ENCODE measurements at regions not wholly inside any gene's neighbourhood (a gene's known extent, or its start where the extent isn't known, plus 50 kb on each side); places are given as distances from the start of the nearest gene placed in this dataset.
"Not testable (repeated sequence)": the region's sequence is repeated elsewhere in the genome, so short reads cannot be mapped to it uniquely, and the experiment has no call there.

DNA sequence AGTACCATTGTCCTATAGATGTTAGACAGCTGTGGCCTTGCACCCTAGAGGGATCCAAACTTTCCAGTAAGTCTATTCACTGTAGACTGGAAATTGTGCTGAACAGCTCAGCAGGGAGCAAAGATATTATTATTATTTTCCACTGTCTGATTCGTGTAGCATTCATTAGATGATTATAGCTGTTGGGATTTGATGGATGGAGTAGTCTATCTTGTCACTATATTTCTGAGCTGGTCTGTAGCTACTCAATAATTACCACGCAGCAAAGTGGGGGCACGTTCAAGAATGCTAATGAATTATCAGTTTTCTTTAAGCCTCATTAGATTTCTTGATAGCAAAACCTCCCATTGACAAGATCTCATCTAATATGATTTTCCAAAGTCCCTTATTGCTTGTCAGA is 113.2 kb downstream of the RTP4 start:
- H3K4me3 ChIP-seq, result no peak overlapping the region
- no peaks in the 10 kb centered on the region for H3K4me1 ChIP-seq
- ATAC-seq (no peak), DNase-seq (no peak)
- no peaks in the 10 kb centered on the region for H3K9me3 ChIP-seq
- TF ChIP-seq, protein P1, sequence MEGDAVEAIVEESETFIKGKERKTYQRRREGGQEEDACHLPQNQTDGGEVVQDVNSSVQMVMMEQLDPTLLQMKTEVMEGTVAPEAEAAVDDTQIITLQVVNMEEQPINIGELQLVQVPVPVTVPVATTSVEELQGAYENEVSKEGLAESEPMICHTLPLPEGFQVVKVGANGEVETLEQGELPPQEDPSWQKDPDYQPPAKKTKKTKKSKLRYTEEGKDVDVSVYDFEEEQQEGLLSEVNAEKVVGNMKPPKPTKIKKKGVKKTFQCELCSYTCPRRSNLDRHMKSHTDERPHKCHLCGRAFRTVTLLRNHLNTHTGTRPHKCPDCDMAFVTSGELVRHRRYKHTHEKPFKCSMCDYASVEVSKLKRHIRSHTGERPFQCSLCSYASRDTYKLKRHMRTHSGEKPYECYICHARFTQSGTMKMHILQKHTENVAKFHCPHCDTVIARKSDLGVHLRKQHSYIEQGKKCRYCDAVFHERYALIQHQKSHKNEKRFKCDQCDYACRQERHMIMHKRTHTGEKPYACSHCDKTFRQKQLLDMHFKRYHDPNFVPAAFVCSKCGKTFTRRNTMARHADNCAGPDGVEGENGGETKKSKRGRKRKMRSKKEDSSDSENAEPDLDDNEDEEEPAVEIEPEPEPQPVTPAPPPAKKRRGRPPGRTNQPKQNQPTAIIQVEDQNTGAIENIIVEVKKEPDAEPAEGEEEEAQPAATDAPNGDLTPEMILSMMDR (IDR thresholded peaks at IDR 0.05), result no peak
- H3K36me3 ChIP-seq, result no peaks in the 10 kb centered on the region
- H3K27ac ChIP-seq, result no peak overlapping the region
- intact Hi-C loops (cut with DNase I), result no loop called here
- no peaks in the 10 kb centered on the region for H3K27me3 ChIP-seq

DNA sequence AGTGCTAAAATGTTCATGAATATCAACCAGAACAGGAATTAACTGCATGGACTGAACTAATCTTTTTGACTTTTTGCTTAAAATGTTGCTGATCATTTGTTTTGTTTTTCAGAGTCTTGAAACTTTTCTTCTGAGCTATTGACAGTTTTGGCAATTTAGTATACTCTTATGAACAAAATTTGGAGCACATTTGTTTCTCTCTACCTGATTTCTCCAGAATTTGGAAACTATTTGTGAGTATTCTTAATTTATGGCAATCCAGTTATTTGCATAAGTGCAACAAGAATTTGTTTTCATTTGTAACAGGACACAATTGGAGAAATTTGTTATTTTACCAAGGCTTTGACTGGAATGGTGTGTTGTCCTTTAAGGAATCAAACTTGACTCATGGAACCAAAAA is 107.4 kb downstream of the RTP4 start:
- H3K27me3 ChIP-seq; H3K4me3 ChIP-seq; H3K27ac ChIP-seq; H3K4me1 ChIP-seq; ATAC-seq; intact Hi-C loops (cut with DNase I); DNase-seq; H3K36me3 ChIP-seq: not testable (repeated sequence)
- peaks cover 26% of the 10 kb centered on the region for H3K9me3 ChIP-seq

DNA sequence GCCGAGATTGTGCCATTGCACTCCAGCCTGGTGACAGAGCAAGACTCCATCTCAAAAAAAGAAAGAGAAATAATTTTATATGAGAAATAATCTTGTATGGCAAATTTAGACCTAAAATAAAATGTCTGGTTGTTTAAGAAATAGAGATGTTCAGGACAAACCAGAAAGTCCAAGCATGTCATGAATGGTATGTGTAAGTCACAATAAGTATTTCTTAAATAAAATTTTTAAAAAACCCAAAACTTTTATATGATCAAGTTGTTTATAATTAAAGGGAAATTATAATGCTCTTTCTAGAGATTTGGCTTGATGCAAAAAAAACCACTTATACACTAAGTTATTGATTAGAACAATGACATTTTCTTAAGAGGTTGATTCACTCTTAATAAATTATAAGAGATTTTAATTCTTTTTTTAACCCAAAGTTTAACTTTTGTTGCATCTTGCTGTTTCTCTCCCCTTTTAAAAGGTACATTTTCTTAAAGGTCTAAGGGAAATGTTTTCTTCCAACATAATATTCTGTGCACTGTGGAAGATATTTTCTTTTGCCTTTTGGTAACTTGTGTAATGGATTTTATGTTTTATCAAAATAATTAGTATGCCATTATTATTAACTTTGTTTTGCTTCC is 105.7 kb downstream of the RTP4 start:
- Histone ChIP-seq H3K9me3 (peaks cover 26% of the 10 kb centered on the region), H3K36me3 (no peaks in the 10 kb centered on the region), H3K27me3 (no peaks in the 10 kb centered on the region), H3K27ac (no peak overlapping the region), H3K4me1 (no peaks in the 10 kb centered on the region), H3K4me3 (no peak overlapping the region)
- intact Hi-C loops (cut with DNase I), result no loop called here
- ATAC-seq, result no peak
- TF ChIP-seq, protein P1 (IDR thresholded peaks at IDR 0.05), result no peak
- no peak for DNase-seq

DNA sequence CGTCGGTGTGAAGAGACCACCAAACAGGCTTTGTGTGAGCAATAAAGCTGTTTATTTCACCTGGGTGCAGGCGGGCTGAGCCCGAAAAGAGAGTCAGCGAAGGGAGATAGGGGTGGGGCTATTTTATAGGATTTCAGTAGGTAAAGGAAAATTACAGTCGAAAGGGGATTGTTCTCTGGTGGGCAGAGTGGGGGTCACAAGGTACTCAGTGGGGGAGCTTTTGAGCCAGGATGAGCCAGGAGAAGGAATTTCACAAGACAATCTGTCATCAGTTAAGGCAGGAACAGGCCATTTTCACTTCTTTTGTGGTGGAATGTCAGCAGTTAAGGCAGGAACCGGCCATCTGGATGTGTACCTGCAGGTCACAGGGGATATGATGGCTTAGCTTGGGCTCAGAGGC is 98.1 kb downstream of the RTP4 start:
- intact Hi-C loops (cut with DNase I); H3K4me3 ChIP-seq; H3K4me1 ChIP-seq; H3K27me3 ChIP-seq; ATAC-seq; H3K9me3 ChIP-seq; H3K36me3 ChIP-seq; H3K27ac ChIP-seq; DNase-seq: not testable (repeated sequence)

DNA sequence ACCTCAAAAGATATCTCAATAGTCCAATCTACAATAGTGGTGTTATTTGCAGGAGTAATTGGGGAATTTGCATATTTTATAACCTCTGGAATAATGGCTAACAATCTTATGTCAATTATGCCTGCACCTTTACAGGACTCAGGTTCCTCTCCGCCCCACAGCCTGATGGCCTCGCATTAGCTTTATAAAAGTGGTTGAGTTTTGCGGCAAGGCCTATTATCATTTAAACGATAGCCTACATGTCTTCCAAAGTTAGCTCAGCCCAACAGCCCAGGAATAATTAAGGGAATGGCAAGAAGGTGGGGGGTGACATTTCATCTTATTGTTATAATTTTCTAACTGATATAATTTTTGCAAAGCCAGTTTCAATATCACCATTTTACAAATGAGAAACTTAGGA is 97.3 kb downstream of the RTP4 start:
- Histone ChIP-seq H3K4me3 (no peak overlapping the region), H3K27me3 (no peaks in the 10 kb centered on the region), H3K4me1 (no peaks in the 10 kb centered on the region), H3K36me3 (no peaks in the 10 kb centered on the region), H3K9me3 (no peaks in the 10 kb centered on the region), H3K27ac (no peak overlapping the region)
- TF ChIP-seq, protein P1 (IDR thresholded peaks at IDR 0.05), result no peak
- no peak for DNase-seq
- intact Hi-C loops (cut with DNase I), result no loop called here
- ATAC-seq, result no peak

DNA sequence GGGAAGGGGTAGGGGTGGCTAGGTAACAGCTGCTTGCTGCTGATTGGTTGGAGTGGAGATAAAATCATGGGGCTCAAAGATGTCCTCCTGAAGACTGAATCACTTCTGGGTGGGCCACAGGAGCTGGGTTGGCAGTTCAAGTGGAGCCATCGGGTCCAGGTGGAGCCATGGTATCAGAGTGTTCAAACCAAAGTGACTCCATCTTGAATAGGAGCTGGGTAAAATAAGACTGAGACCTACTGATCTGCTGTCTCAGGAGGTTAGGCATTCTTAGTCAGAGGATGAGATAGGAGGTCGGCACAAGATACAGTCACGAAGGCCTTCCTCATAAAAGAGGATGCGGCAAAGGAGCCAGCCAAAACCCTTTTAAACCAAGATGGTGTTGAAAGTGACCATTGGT is 96.5 kb downstream of the RTP4 start:
- ATAC-seq, result no peak
- TF ChIP-seq, protein P1 (IDR thresholded peaks at IDR 0.05), result no peak
- H3K4me3 ChIP-seq, result no peak overlapping the region

DNA sequence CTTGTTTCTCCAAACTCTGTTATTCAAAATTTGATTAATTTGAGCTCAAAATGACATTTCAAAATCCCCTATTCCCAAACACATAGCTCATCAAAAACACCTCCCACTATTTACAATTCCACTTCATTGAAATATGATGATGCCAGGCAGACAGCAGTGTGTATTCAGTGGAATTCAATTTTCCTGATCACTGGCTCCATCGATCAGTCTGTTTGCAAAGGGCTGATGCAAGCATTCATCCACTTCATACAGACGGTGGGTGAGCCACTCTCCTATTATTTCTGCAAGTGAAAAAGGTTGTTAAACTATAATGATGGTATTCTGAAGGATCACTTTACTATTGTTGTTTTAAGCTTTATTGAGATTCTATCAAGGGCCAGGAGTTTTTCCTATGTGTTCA is 90.7 kb downstream of the RTP4 start:
- DNase-seq (no peak), ATAC-seq (no peak)
- intact Hi-C loops (cut with DNase I), result no loop called here
- Histone ChIP-seq H3K27ac (no peak overlapping the region), H3K27me3 (no peaks in the 10 kb centered on the region), H3K4me3 (no peak overlapping the region), H3K4me1 (no peaks in the 10 kb centered on the region), H3K36me3 (no peaks in the 10 kb centered on the region), H3K9me3 (no peaks in the 10 kb centered on the region)
- TF ChIP-seq, protein P1 (IDR thresholded peaks at IDR 0.05), result no peak

More for the DNA sequence above, 96.5 kb downstream of the RTP4 start:
- Histone ChIP-seq H3K27ac (no peak overlapping the region), H3K4me1 (no peaks in the 10 kb centered on the region), H3K9me3 (no peaks in the 10 kb centered on the region), H3K36me3 (no peaks in the 10 kb centered on the region), H3K27me3 (no peaks in the 10 kb centered on the region)
- intact Hi-C loops (cut with DNase I), result no loop called here
- DNase-seq, result no peak

Measured in upper lobe of right lung (tissue), 1 donor.